IMR-90 (cell line): ENCODE measurements at regions not wholly inside any gene's neighbourhood (a gene's known extent, or its start where the extent isn't known, plus 50 kb on each side); places are given as distances from the start of the nearest gene placed in this dataset.

Experiments
- BHLHE40 ChIP-seq: fragments of 150-350 bp; IDR thresholded peaks from 2 replicates; pipeline ENCODE4 v1.6.1; 2016; ENCODE audit warnings: mild to moderate bottlenecking, low read depth, low read length
- CEBPB ChIP-seq: IDR thresholded peaks from 2 replicates; pipeline ENCODE4 v1.6.1; 2012; ENCODE audit warnings: low read depth, low read length, improper control_type of control experiment
- CTCF ChIP-seq: conservative IDR thresholded peaks from 2 replicates; pipeline ENCODE4 v1.5.1; 2012; ENCODE audit warnings: mild to moderate bottlenecking, low read depth, low read length, improper control_type of control experiment
- ELK1 ChIP-seq: fragments of 150-350 bp; IDR thresholded peaks from 2 replicates; pipeline ENCODE4 v1.6.1; 2016; ENCODE audit warnings: low read depth, mild to moderate bottlenecking, low read length, moderate library complexity, borderline replicate concordance
- FOS ChIP-seq: fragments of 150-350 bp; IDR thresholded peaks from 2 replicates; pipeline ENCODE4 v1.6.1; 2016; ENCODE audit warnings: low read depth, low read length
- MAFK ChIP-seq: IDR thresholded peaks from 2 replicates; pipeline ENCODE4 v1.6.1; 2012; ENCODE audit warnings: low read depth, low read length, improper control_type of control experiment
- MAZ ChIP-seq: IDR thresholded peaks from 2 replicates; pipeline ENCODE4 v1.6.1; 2012; ENCODE audit warnings: low read depth, mild to moderate bottlenecking, low read length, improper control_type of control experiment, moderate library complexity, borderline replicate concordance
- MXI1 ChIP-seq: IDR thresholded peaks from 2 replicates; pipeline ENCODE4 v1.6.1; 2012; ENCODE audit warnings: low read depth, mild to moderate bottlenecking, low read length, moderate library complexity, borderline replicate concordance
- POLR2A ChIP-seq: IDR thresholded peaks from 2 replicates; pipeline ENCODE4 v1.6.1; 2012; ENCODE audit warnings: mild to moderate bottlenecking, low read depth, low read length
- RAD21 ChIP-seq: IDR thresholded peaks from 2 replicates; pipeline ENCODE4 v1.6.1; 2012; ENCODE audit warnings: low read length, improper control_type of control experiment
- RCOR1 ChIP-seq: IDR thresholded peaks from 2 replicates; pipeline ENCODE4 v1.6.1; 2012; ENCODE audit warnings: mild to moderate bottlenecking, low read length, improper control_type of control experiment; ENCODE audit not compliant: insufficient replicate concordance
- RFX5 ChIP-seq: IDR thresholded peaks from 2 replicates; pipeline ENCODE4 v1.8.0; 2012; ENCODE audit warnings: low read depth, mild to moderate bottlenecking, low read length, moderate library complexity
- SMC3 ChIP-seq: fragments of 150-350 bp; IDR thresholded peaks from 2 replicates; pipeline ENCODE4 v1.6.1; 2016; ENCODE audit warnings: low read depth, mild to moderate bottlenecking, antibody characterized with exemption, low read length, moderate library complexity
- USF2 ChIP-seq: fragments of 150-350 bp; IDR thresholded peaks from 2 replicates; pipeline ENCODE4 v1.6.1; 2017; ENCODE audit warnings: mild to moderate bottlenecking, antibody characterized with exemption, low read length, low read depth

GRCh38 chr16:76875898-76876297 is 315.1 kb upstream of the MON1B start:
- TF ChIP-seq POLR2A: no peak
- no peak for TF ChIP-seq CTCF
- no peak for TF ChIP-seq USF2
- TF ChIP-seq BHLHE40: no peak
- no peak for TF ChIP-seq ELK1
- no peak for TF ChIP-seq RCOR1
- TF ChIP-seq SMC3: no peak
- TF ChIP-seq RAD21: no peak
- TF ChIP-seq MXI1: no peak
- no peak for TF ChIP-seq FOS
- TF ChIP-seq RFX5: no peak
- no peak for TF ChIP-seq MAFK
- no peak for TF ChIP-seq CEBPB
- no peak for TF ChIP-seq MAZ
